HUES48 (cell line): ENCODE measurements at regions not wholly inside any gene's neighbourhood (a gene's known extent, or its start where the extent isn't known, plus 50 kb on each side); places are given as distances from the start of the nearest gene placed in this dataset.
A peak's percentile ranks its signal among the peaks of the same experiment; 100 is the strongest.
"Not testable (repeated sequence)": the region's sequence is repeated elsewhere in the genome, so short reads cannot be mapped to it uniquely, and the experiment has no call there.

Experiments
- H3K27ac ChIP-seq: one replicate; pipeline ENCODE4 v1.7.0; 2013; ENCODE audit warnings: low read depth, low read length, inconsistent platforms
- H3K27me3 ChIP-seq: 2 replicates; pipeline ENCODE4 v1.6.1; 2013; ENCODE audit warnings: mild to moderate bottlenecking, low read length; ENCODE audit not compliant: control insufficient read depth, insufficient read depth
- H3K36me3 ChIP-seq: 2 replicates; pipeline ENCODE4 v1.6.1; 2013; ENCODE audit warnings: low read length; ENCODE audit not compliant: control insufficient read depth, insufficient read depth
- H3K4me1 ChIP-seq: 2 replicates; pipeline ENCODE4 v1.6.1; 2013; ENCODE audit warnings: mild to moderate bottlenecking, low read length; ENCODE audit not compliant: control insufficient read depth, insufficient read depth
- H3K4me3 ChIP-seq: 2 replicates; pipeline ENCODE4 v1.5.1; 2013; ENCODE audit warnings: mild to moderate bottlenecking, low read depth, low read length
- H3K9ac ChIP-seq: 2 replicates; pipeline ENCODE4 v1.6.1; 2013; ENCODE audit warnings: mild to moderate bottlenecking, low read depth, low read length, moderate library complexity
- H3K9me3 ChIP-seq: 2 replicates; pipeline ENCODE4 v1.6.1; 2013; ENCODE audit warnings: low read length; ENCODE audit not compliant: control insufficient read depth, insufficient read depth

- Histone ChIP-seq H3K4me1 (peaks cover 8% of the 10 kb centered on the region; the same call in 1 of the 2 replicates), H3K4me3 (no peak overlapping the region), H3K9me3 (no peaks in the 10 kb centered on the region), H3K27me3 (no peaks in the 10 kb centered on the region), H3K36me3 (no peaks in the 10 kb centered on the region), H3K9ac (no peak overlapping the region), H3K27ac (no peak overlapping the region)
These were observed 909.4 kb upstream of the GYPC start for GRCh38 chr2:125746321-125747164.

GRCh38 chr2:125747165-125747425, 908.9 kb upstream of the GYPC start:
- Histone ChIP-seq H3K27ac (no peak overlapping the region), H3K9ac (no peak overlapping the region), H3K9me3 (no peaks in the 10 kb centered on the region), H3K4me3 (no peak overlapping the region), H3K4me1 (peaks cover 8% of the 10 kb centered on the region; the same call in 1 of the 2 replicates), H3K36me3 (no peaks in the 10 kb centered on the region), H3K27me3 (no peaks in the 10 kb centered on the region)

- H3K9ac ChIP-seq: no peak overlapping the region
- no peaks in the 10 kb centered on the region for H3K36me3 ChIP-seq
- no peak overlapping the region for H3K4me3 ChIP-seq
- no peaks in the 10 kb centered on the region for H3K4me1 ChIP-seq
- H3K27ac ChIP-seq: no peak overlapping the region
- no peaks in the 10 kb centered on the region for H3K27me3 ChIP-seq
- H3K9me3 ChIP-seq: no peaks in the 10 kb centered on the region
These were observed 899.5 kb upstream of the GYPC start for GRCh38 chr2:125756431-125756830.

- Histone ChIP-seq H3K9ac (no peak overlapping the region), H3K36me3 (no peaks in the 10 kb centered on the region), H3K27ac (no peak overlapping the region), H3K27me3 (no peaks in the 10 kb centered on the region), H3K4me3 (no peak overlapping the region), H3K9me3 (peaks cover 11% of the 10 kb centered on the region; the same call in 1 of the 2 replicates), H3K4me1 (no peaks in the 10 kb centered on the region)
These were observed 859.2 kb upstream of the GYPC start for GRCh38 chr2:125796784-125797183.

- Histone ChIP-seq H3K4me3 (no peak overlapping the region), H3K27me3 (no peaks in the 10 kb centered on the region), H3K36me3 (no peaks in the 10 kb centered on the region), H3K27ac (no peak overlapping the region), H3K9ac (no peak overlapping the region), H3K4me1 (no peaks in the 10 kb centered on the region), H3K9me3 (peaks cover 11% of the 10 kb centered on the region; the same call in 1 of the 2 replicates)
These were observed 858.8 kb upstream of the GYPC start for GRCh38 chr2:125797192-125797591.

GRCh38 chr2:125822746-125823145, 833.2 kb upstream of the GYPC start:
- no peak overlapping the region for H3K9ac ChIP-seq
- H3K36me3 ChIP-seq: no peaks in the 10 kb centered on the region
- H3K9me3 ChIP-seq: 0 out of 2 replicates have a peak, but pooled peaks cover 4% of the 10 kb centered on the region
- H3K27ac ChIP-seq: no peak overlapping the region
- H3K4me1 ChIP-seq: no peaks in the 10 kb centered on the region
- no peak overlapping the region for H3K4me3 ChIP-seq
- H3K27me3 ChIP-seq: no peaks in the 10 kb centered on the region

- H3K27me3 ChIP-seq, H3K9me3 ChIP-seq, H3K9ac ChIP-seq, H3K4me3 ChIP-seq, H3K36me3 ChIP-seq, H3K4me1 ChIP-seq, H3K27ac ChIP-seq: not testable (repeated sequence)
These were observed 830.2 kb upstream of the GYPC start for GRCh38 chr2:125825781-125826180.

- H3K4me1 ChIP-seq: peaks cover 31% of the 10 kb centered on the region
- H3K36me3 ChIP-seq: no peaks in the 10 kb centered on the region
- H3K27ac ChIP-seq: peak overlapping the region; percentile 43
- no peaks in the 10 kb centered on the region for H3K27me3 ChIP-seq
- H3K9ac ChIP-seq: no peak overlapping the region
- 0 out of 2 replicates have a peak, but pooled peaks cover 4% of the 10 kb centered on the region for H3K9me3 ChIP-seq
- H3K4me3 ChIP-seq: no peak overlapping the region
These were observed 818.8 kb upstream of the GYPC start for GRCh38 chr2:125837128-125837527.

GRCh38 chr2:125837611-125838010, 818.3 kb upstream of the GYPC start:
- Histone ChIP-seq H3K4me3 (no peak overlapping the region), H3K27ac (peak overlapping the region; percentile 17), H3K4me1 (peaks cover 31% of the 10 kb centered on the region), H3K9me3 (0 out of 2 replicates have a peak, but pooled peaks cover 4% of the 10 kb centered on the region), H3K9ac (no peak overlapping the region), H3K36me3 (no peaks in the 10 kb centered on the region), H3K27me3 (no peaks in the 10 kb centered on the region)

GRCh38 chr2:125839945-125840344, 816.0 kb upstream of the GYPC start:
- no peak overlapping the region for H3K9ac ChIP-seq
- H3K27me3 ChIP-seq: no peaks in the 10 kb centered on the region
- H3K4me3 ChIP-seq: no peak overlapping the region
- no peak overlapping the region for H3K27ac ChIP-seq
- no peaks in the 10 kb centered on the region for H3K36me3 ChIP-seq
- peaks cover 20% of the 10 kb centered on the region for H3K4me1 ChIP-seq
- no peaks in the 10 kb centered on the region for H3K9me3 ChIP-seq

- Histone ChIP-seq H3K36me3 (no peaks in the 10 kb centered on the region), H3K27me3 (no peaks in the 10 kb centered on the region), H3K4me1 (peaks cover 6% of the 10 kb centered on the region), H3K4me3 (no peak overlapping the region), H3K9me3 (no peaks in the 10 kb centered on the region), H3K9ac (no peak overlapping the region), H3K27ac (no peak overlapping the region)
These were observed 813.9 kb upstream of the GYPC start for GRCh38 chr2:125842041-125842440.
